H1 (cell line): ENCODE measurements at regions not wholly inside any gene's neighbourhood (a gene's known extent, or its start where the extent isn't known, plus 50 kb on each side); places are given as distances from the start of the nearest gene placed in this dataset.
"Not testable (repeated sequence)": the region's sequence is repeated elsewhere in the genome, so short reads cannot be mapped to it uniquely, and the experiment has no call there.

Experiments
- CTCF ChIA-PET: fragments of 300-600 bp; sonication (Branson Sonifier 250); formaldehyde crosslinking; loops from one replicate; lab custom pipeline; 2021; ENCODE audit not compliant: partially characterized antibody; lab: Charles Lee
- POLR2A ChIA-PET: fragments of 300-600 bp; sonication (Branson Sonifier 250); formaldehyde crosslinking; loops from one replicate; lab custom pipeline; 2021; ENCODE audit warnings: inconsistent platforms; ENCODE audit not compliant: partially characterized antibody; lab: Charles Lee
- DNase-seq, 2 experiments: peaks; one replicate each; pipeline versions ENCODE4 v3.0.0 to v3.0.0-alpha.2; 2010 to 2022; ENCODE audit warnings: low spot score in 2 of 2, low read depth in 1 of 2, mixed read lengths in 1 of 2
- FAIRE-seq: peaks from 2 replicates; lab custom pipeline; 2011; peaks lifted over from hg19 to GRCh38; lab: Jason Lieb, UNC
- H2AFZ ChIP-seq: 2 replicates; pipeline ENCODE4 v1.8.1; 2012; ENCODE audit warnings: low read length, inconsistent platforms
- H2AK5ac ChIP-seq: 2 replicates; pipeline ENCODE4 v1.6.1; 2013; ENCODE audit warnings: low read depth, low read length
- H2BK120ac ChIP-seq: replicated peaks from 2 replicates; pipeline ENCODE3; 2013; ENCODE audit warnings: low read depth, low read length, inconsistent platforms
- H2BK12ac ChIP-seq: 2 replicates; pipeline ENCODE4 v1.6.1; 2013; ENCODE audit warnings: low read depth, low read length
- H2BK15ac ChIP-seq: 2 replicates; pipeline ENCODE4 v1.6.1; 2013; ENCODE audit warnings: low read length
- H2BK20ac ChIP-seq: 2 replicates; pipeline ENCODE4 v1.6.1; 2013; ENCODE audit warnings: low read length
- H2BK5ac ChIP-seq: 2 replicates; pipeline ENCODE4 v1.6.1; 2013; ENCODE audit warnings: low read depth, low read length
- H3K14ac ChIP-seq: 2 replicates; pipeline ENCODE4 v1.6.1; 2013; ENCODE audit warnings: inconsistent platforms; ENCODE audit not compliant: insufficient read length
- H3K18ac ChIP-seq: 2 replicates; pipeline ENCODE4 v1.6.1; 2013; ENCODE audit warnings: low read length; ENCODE audit errors: extremely low read depth
- H3K23ac ChIP-seq: 2 replicates; pipeline ENCODE4 v1.6.1; 2013; ENCODE audit warnings: inconsistent platforms; ENCODE audit not compliant: insufficient read length
- H3K23me2 ChIP-seq: 2 replicates; pipeline ENCODE4 v1.6.1; 2013; ENCODE audit warnings: low read depth, low read length
- H3K27ac ChIP-seq: 2 replicates; pipeline ENCODE4 v1.6.1; 2011; ENCODE audit warnings: low read depth, low read length, inconsistent platforms
- H3K27me3 ChIP-seq, 4 experiments: replicated peaks in 1 of 4; 1 replicate in 1 of 4; 2 replicates in 3 of 4; pipeline versions ENCODE4 v1.6.1 to v1.8.1; 2011 to 2013; ENCODE audit warnings: low read length in 3 of 4, mild to moderate bottlenecking in 3 of 4, inconsistent platforms in 2 of 4, mixed read lengths in 2 of 4, moderate library complexity in 1 of 4; ENCODE audit not compliant: control insufficient read depth in 3 of 4, insufficient read depth in 3 of 4; ENCODE audit errors: extremely low read depth in 1 of 4
- H3K36me3 ChIP-seq, 4 experiments: 2 replicates each; pipeline versions ENCODE4 v1.6.1 to v1.8.1; 2011 to 2013; ENCODE audit warnings: mild to moderate bottlenecking in 4 of 4, low read length in 3 of 4, moderate library complexity in 2 of 4, control low read depth in 1 of 4, inconsistent platforms in 1 of 4; ENCODE audit not compliant: insufficient read depth in 4 of 4, control insufficient read depth in 2 of 4
- H3K4ac ChIP-seq: replicated peaks from 2 replicates; pipeline ENCODE3; 2013; ENCODE audit warnings: low read length, low read depth, mixed read lengths, inconsistent platforms; ENCODE audit not compliant: insufficient read length
- H3K4me1 ChIP-seq, 4 experiments: replicated peaks in 1 of 4; 1 replicate in 1 of 4; 2 replicates in 3 of 4; pipeline versions ENCODE4 v1.6.1 to v1.8.1; 2011 to 2013; ENCODE audit warnings: low read length in 3 of 4, inconsistent platforms in 2 of 4, mixed read lengths in 1 of 4; ENCODE audit not compliant: insufficient read depth in 4 of 4, control insufficient read depth in 3 of 4
- H3K4me2 ChIP-seq, 2 experiments: 2 replicates each; pipeline versions ENCODE4 v1.6.1 to v1.8.1; 2011 to 2013; ENCODE audit warnings: low read depth in 2 of 2, low read length in 2 of 2, control low read depth in 1 of 2, inconsistent platforms in 1 of 2, mild to moderate bottlenecking in 1 of 2; ENCODE audit not compliant: insufficient read depth in 1 of 2
- H3K4me3 ChIP-seq, 4 experiments: fragments of 200-600, 300-600 bp in 1 of 4; sonication (generic), shearing (Covaris generic), sonication (Bioruptor Twin) in 1 of 4; 2 replicates each; pipeline versions ENCODE4 v1.5.1 to v1.8.1; 2011 to 2016; ENCODE audit warnings: low read length in 4 of 4, low read depth in 3 of 4, control low read depth in 2 of 4, inconsistent platforms in 2 of 4, mild to moderate bottlenecking in 2 of 4, mixed read lengths in 1 of 4, moderate library complexity in 1 of 4; ENCODE audit not compliant: insufficient read depth in 2 of 4; ENCODE audit errors: extremely low read depth in 1 of 4
- H3K56ac ChIP-seq: replicated peaks from 2 replicates; pipeline ENCODE3; 2013; ENCODE audit warnings: low read depth, mild to moderate bottlenecking, mixed read lengths, low read length, inconsistent platforms; ENCODE audit not compliant: insufficient read length
- H3K79me1 ChIP-seq: 2 replicates; pipeline ENCODE4 v1.6.1; 2013; ENCODE audit warnings: low read depth, low read length, control low read depth
- H3K79me2 ChIP-seq, 2 experiments: 2 replicates each; pipeline versions ENCODE4 v1.6.1 to v1.8.1; 2012 to 2013; ENCODE audit warnings: low read length in 2 of 2, mild to moderate bottlenecking in 2 of 2, inconsistent platforms in 1 of 2; ENCODE audit not compliant: insufficient read depth in 2 of 2, control insufficient read depth in 1 of 2
- H3K9ac ChIP-seq, 4 experiments: replicated peaks in 1 of 4; 1 replicate in 1 of 4; 2 replicates in 3 of 4; pipeline versions ENCODE4 v1.6.1 to v1.8.1; 2011 to 2013; ENCODE audit warnings: low read depth in 3 of 4, low read length in 3 of 4, control low read depth in 2 of 4, mild to moderate bottlenecking in 2 of 4, moderate library complexity in 2 of 4, inconsistent platforms in 1 of 4; ENCODE audit errors: extremely low read depth in 1 of 4
- H3K9me3 ChIP-seq, 2 experiments: 2 replicates each; pipeline versions ENCODE4 v1.6.1 to v1.8.1; 2012 to 2013; ENCODE audit warnings: mild to moderate bottlenecking in 2 of 2, moderate library complexity in 2 of 2, control low read depth in 1 of 2, inconsistent platforms in 1 of 2, low read depth in 1 of 2, low read length in 1 of 2, mixed read lengths in 1 of 2; ENCODE audit not compliant: insufficient read depth in 2 of 2
- H4K20me1 ChIP-seq, 2 experiments: replicated peaks in 1 of 2; 2 replicates each; pipeline versions ENCODE3 to v1.8.1; 2011 to 2013; ENCODE audit warnings: inconsistent platforms in 2 of 2, low read length in 2 of 2, mild to moderate bottlenecking in 1 of 2; ENCODE audit not compliant: insufficient read depth in 2 of 2, control insufficient read depth in 1 of 2
- H4K5ac ChIP-seq: 2 replicates; pipeline ENCODE4 v1.6.1; 2013; ENCODE audit warnings: low read length, low read depth, mixed read lengths, inconsistent platforms; ENCODE audit not compliant: insufficient read length
- H4K8ac ChIP-seq: 2 replicates; pipeline ENCODE4 v1.8.0; 2013; ENCODE audit warnings: mild to moderate bottlenecking, moderate library complexity, low read length, inconsistent platforms; ENCODE audit not compliant: insufficient read depth; ENCODE audit errors: extremely low read depth
- H4K91ac ChIP-seq: replicated peaks from 2 replicates; pipeline ENCODE3; 2013; ENCODE audit warnings: low read length, mixed read lengths, inconsistent platforms; ENCODE audit not compliant: insufficient read length
- WGBS, 2 experiments: shearing (Covaris generic) in 1 of 2; methylation state at CpG; one replicate each; pipeline versions ENCODE4 v1.1.6 to v1.1.7; 2013 to 2015; ENCODE audit warnings: low lambda C conversion rate in 2 of 2, mixed read lengths in 2 of 2, inconsistent platforms in 1 of 2, low coverage in 1 of 2, missing lambda C conversion rate in 1 of 2; ENCODE audit not compliant: insufficient replicate concordance in 2 of 2, insufficient coverage in 1 of 2, insufficient read length in 1 of 2; ENCODE audit errors: extremely low coverage in 1 of 2, missing lambda C conversion rate in 1 of 2; 5-methylcytosine and 5-hydroxymethylcytosine counted together

DNA sequence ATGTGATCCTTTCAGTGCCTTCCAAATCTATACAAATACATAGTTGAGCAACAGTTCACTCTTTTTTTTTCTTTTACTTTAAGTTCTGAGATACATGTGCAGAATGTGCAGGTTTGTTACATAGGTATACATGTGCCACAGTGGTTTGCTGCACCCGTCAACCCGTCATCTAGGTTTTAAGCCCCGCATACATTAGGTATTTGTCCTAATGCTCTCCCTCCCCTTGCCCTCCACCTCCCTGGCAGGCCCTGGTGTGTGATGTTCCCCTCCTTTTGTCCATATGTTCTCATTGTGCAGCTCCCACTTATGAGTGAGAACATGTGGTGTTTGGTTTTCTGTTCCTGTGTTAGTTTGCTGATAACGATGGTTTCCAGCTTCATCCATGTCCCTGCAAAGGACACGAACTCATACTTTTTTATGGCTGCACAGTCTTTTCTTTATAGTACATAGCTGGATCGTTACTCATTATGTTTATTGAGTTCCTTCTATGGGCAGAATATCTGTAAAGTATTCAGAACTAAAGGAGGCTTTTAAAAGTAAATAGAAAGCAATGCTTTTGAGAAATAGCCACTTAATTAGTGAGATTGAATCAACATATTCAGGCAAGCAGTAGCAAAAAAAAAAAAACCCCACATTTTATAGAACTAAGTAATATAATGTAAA is 131.6 kb upstream of the POT1 start:
- H3K23me2 ChIP-seq, H3K36me3 ChIP-seq, H2AFZ ChIP-seq, H2BK120ac ChIP-seq, H3K56ac ChIP-seq, H3K27me3 ChIP-seq, H3K4me1 ChIP-seq, H3K14ac ChIP-seq, H4K8ac ChIP-seq, H3K18ac ChIP-seq, H3K9ac ChIP-seq, H3K4ac ChIP-seq, H3K79me1 ChIP-seq, H2AK5ac ChIP-seq, H3K4me2 ChIP-seq, H4K91ac ChIP-seq, H2BK20ac ChIP-seq, H2BK5ac ChIP-seq, H3K23ac ChIP-seq, DNase-seq, H4K20me1 ChIP-seq, H4K5ac ChIP-seq, H3K4me3 ChIP-seq, H2BK15ac ChIP-seq, H3K9me3 ChIP-seq, POLR2A ChIA-PET, H2BK12ac ChIP-seq, H3K79me2 ChIP-seq, FAIRE-seq, H3K27ac ChIP-seq: not testable (repeated sequence)
- CTCF ChIA-PET = interaction anchor here (0.6 to 2.6 kb wide), 10 partner anchors 8 to 597 kb away, joined by 3 to 13 read pairs (median 3); no protein-coding TSS in a partner anchor
- WGBS, 2 experiments = 73% methylated on average over 6 of the region's 6 CpGs; no CpG with 5 or more reads in 1 of the 2 experiments
